ENCODE measurements at regions not wholly inside any gene's neighbourhood (a gene's known extent, or its start where the extent isn't known, plus 50 kb on each side); places are given as distances from the start of the nearest gene placed in this dataset.

DNA sequence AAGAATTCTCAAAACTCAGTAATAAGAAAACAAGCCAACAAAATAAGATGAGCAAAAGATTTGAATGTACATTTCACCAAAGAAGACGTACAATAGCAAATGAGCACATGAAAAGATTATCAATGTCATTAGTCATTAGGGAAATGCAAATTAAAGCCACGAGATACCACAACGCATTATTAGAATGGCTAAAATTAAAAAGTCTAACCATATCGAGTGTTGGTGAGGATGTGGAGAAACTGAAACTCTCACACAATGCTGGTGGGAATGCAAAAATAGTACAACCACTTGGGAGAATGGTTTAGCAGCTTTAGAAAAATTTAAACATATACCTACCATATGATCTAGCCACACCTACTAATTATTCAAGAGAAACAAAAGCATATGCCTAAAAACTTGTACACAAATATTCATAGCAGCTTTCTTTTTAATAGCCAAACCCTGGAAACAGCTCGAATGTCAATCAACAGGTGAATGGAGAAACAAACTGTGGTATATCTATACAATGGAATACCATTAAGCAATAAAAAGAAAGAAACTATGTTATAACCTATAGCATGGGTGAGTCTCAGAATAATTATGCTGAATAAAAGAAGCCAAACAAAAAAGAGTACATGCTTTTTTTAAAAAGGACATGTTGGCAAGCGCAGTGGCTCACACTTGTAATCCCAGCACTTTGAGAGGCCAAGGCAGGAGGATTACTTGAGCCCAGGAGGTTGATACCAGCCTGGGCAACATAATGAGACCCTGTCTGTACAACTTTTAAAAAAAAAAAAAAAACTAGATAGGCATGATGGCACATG, 103.6 kb downstream of the LITAF start:
- intact Hi-C loops (cut with DNase I), result no loop called here
- Histone ChIP-seq H3K9me3 (peaks cover 0 to 6% (median 0%) of the 10 kb centered on the region in 4 donors), H3K4me3 (no peak overlapping the region), H3K27ac (no peak overlapping the region), H3K27me3 (no peaks in the 10 kb centered on the region), H3K4me1 (no peaks in the 10 kb centered on the region), H3K36me3 (no peaks in the 10 kb centered on the region)
- WGBS, 2 donors, result 89 to 90% methylated on average over 6 of the region's 6 CpGs
- DNase-seq, result no peak
- TF ChIP-seq POLR2A (IDR thresholded peaks at IDR 0.05) (no peak), POLR2AphosphoS5 (IDR thresholded peaks at IDR 0.05) (no peak), EP300 (IDR thresholded peaks at IDR 0.05) (no peak)
- TF ChIP-seq, protein P1, sequence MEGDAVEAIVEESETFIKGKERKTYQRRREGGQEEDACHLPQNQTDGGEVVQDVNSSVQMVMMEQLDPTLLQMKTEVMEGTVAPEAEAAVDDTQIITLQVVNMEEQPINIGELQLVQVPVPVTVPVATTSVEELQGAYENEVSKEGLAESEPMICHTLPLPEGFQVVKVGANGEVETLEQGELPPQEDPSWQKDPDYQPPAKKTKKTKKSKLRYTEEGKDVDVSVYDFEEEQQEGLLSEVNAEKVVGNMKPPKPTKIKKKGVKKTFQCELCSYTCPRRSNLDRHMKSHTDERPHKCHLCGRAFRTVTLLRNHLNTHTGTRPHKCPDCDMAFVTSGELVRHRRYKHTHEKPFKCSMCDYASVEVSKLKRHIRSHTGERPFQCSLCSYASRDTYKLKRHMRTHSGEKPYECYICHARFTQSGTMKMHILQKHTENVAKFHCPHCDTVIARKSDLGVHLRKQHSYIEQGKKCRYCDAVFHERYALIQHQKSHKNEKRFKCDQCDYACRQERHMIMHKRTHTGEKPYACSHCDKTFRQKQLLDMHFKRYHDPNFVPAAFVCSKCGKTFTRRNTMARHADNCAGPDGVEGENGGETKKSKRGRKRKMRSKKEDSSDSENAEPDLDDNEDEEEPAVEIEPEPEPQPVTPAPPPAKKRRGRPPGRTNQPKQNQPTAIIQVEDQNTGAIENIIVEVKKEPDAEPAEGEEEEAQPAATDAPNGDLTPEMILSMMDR (IDR thresholded peaks at IDR 0.05), result no peak

DNA sequence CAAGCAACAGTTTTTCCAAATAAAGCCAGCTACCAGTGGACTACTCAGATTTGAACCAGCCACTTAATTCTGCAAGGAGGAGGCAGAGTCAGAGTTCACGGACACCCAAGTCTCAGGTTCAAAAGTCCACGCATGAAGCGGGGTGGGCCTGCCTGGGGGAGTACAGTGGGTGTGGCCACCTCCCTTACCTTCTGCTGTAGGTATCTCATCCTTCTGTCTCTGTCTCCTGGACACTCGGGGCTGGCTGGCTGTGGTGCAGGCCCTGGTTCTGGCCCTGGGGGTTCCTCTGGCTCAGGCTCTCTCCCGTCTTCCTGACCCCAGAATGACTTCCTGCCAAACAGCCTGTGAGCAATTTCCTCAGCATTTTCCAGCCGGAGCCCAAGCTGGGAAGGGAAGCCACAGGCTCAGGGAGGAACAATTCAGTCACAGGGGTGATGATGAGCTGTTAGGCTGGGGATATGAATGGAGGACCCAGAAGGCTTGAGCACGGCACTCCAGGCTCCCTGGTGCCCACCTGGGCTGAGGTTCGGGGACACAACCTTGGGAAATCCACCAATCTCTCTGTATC, 101.9 kb downstream of the LITAF start:
- DNase-seq, result no peak
- TF ChIP-seq POLR2A (IDR thresholded peaks at IDR 0.05), result no peak
- TF ChIP-seq POLR2AphosphoS5 (IDR thresholded peaks at IDR 0.05), result no peak
- no peak for TF ChIP-seq EP300 (IDR thresholded peaks at IDR 0.05)
- intact Hi-C loops (cut with DNase I), result no loop called here
- H3K36me3 ChIP-seq, result no peaks in the 10 kb centered on the region
- no peaks in the 10 kb centered on the region for H3K27me3 ChIP-seq
- no peak overlapping the region for H3K27ac ChIP-seq
- H3K4me1 ChIP-seq, result no peaks in the 10 kb centered on the region
- no peak overlapping the region for H3K4me3 ChIP-seq
- 74 to 84% methylated on average over 8 of the region's 8 CpGs for WGBS, 2 donors
- peaks cover 0 to 6% (median 0%) of the 10 kb centered on the region in 4 donors for H3K9me3 ChIP-seq

DNA sequence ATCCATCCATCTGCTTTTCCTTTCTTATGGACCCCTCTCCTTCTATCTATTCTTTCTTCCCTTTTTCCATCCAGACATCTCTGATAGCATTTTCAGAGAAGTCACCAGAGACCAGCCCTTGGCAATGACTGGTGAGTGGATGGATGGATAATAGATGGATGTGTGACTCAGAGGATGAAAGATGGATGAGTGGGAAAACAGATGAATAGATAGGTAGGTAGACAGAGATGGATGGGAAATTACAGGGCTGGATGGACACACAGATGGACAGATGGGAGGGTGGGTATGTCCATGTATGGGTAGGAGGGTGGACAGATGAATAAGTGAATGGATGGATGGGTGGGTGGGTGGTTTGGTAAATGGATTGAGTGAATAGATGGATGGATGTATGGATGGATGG, 101.0 kb downstream of the LITAF start:
- no peak for DNase-seq
- Histone ChIP-seq H3K9me3 (peaks cover 0 to 4% (median 2%) of the 10 kb centered on the region in 4 donors), H3K27ac (no peak overlapping the region), H3K27me3 (no peaks in the 10 kb centered on the region), H3K36me3 (no peaks in the 10 kb centered on the region), H3K4me3 (no peak overlapping the region), H3K4me1 (no peaks in the 10 kb centered on the region)
- intact Hi-C loops (cut with DNase I), result no loop called here
- TF ChIP-seq, protein P1 (IDR thresholded peaks at IDR 0.05), result no peak
- TF ChIP-seq EP300 (IDR thresholded peaks at IDR 0.05) (no peak), POLR2AphosphoS5 (IDR thresholded peaks at IDR 0.05) (no peak), POLR2A (IDR thresholded peaks at IDR 0.05) (no peak)

DNA sequence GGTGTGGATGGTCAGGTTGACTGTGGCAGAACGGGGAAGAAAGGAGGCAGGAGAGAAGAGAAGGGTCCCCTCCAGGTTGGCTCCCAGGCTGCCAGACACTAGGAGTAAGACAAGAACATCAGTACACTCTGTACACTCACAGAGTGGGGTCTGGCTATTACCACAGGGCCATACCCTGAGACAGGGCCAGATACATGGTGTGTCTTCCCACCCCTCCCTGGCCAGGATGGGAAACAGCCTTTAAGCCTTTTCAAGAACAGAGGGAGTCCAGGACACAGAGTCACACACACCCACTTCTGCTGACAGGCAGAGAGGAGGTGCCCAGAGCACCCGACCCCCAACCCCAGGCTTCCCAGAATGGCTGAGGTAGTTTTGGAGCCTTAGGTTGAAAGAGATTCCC, 99.4 kb downstream of the LITAF start:
- no peak for DNase-seq
- H3K27ac ChIP-seq, result no peak overlapping the region
- H3K36me3 ChIP-seq, result no peaks in the 10 kb centered on the region
- intact Hi-C loops (cut with DNase I), result no loop called here
- WGBS, 2 donors, result 90 to 94% methylated on average over 2 of the region's 2 CpGs
- no peak overlapping the region for H3K4me3 ChIP-seq
- no peaks in the 10 kb centered on the region for H3K27me3 ChIP-seq
- H3K9me3 ChIP-seq, result peaks cover 0 to 5% (median 0%) of the 10 kb centered on the region in 4 donors
- TF ChIP-seq EP300 (IDR thresholded peaks at IDR 0.05) (no peak), POLR2A (IDR thresholded peaks at IDR 0.05) (no peak)
- TF ChIP-seq, protein P1 (IDR thresholded peaks at IDR 0.05), result no peak
- H3K4me1 ChIP-seq, result no peaks in the 10 kb centered on the region

DNA sequence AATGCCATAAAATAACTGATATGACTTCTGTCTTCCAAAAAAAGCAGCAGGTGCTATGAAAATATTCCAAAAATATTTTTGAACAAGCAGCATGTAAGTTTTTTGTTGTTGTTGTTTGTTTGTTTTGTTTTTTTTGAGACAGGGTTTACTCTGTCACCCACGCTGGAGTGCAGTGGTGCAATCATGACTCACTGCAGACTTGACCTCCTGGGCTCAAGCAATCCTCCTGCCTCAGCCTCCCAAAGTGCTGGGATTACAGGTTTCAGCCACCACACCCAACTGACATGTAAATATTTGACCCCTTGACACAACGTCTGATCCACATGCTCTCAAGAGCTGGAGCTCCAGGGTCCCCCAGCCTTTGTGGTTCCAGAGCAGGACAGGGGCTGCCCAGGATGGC, 98.4 kb downstream of the LITAF start:
- Histone ChIP-seq H3K27ac (no peak overlapping the region), H3K4me1 (no peaks in the 10 kb centered on the region), H3K27me3 (no peaks in the 10 kb centered on the region), H3K4me3 (no peak overlapping the region), H3K36me3 (no peaks in the 10 kb centered on the region), H3K9me3 (peaks cover 0 to 5% (median 0%) of the 10 kb centered on the region in 4 donors)
- no peak for DNase-seq
- no peak for TF ChIP-seq POLR2A (IDR thresholded peaks at IDR 0.05)
- TF ChIP-seq, protein P1 (IDR thresholded peaks at IDR 0.05), result no peak
- TF ChIP-seq EP300 (IDR thresholded peaks at IDR 0.05), result no peak
- TF ChIP-seq POLR2AphosphoS5 (IDR thresholded peaks at IDR 0.05), result no peak
- WGBS, 2 donors, result 30 to 68% methylated on average over 2 of the region's 2 CpGs
- intact Hi-C loops (cut with DNase I), result no loop called here

All from sigmoid colon (tissue), 6 donors.